ENCODE measurements at regions not wholly inside any gene's neighbourhood (a gene's known extent, or its start where the extent isn't known, plus 50 kb on each side); places are given as distances from the start of the nearest gene placed in this dataset.

- H3K9ac ChIP-seq = no peak overlapping the region
- TF ChIP-seq EZH2phosphoT487 (IDR thresholded peaks at IDR 0.05; ENCODE audit: insufficient read depth, low read depth) = no peak
- no peak for TF ChIP-seq EZH2 (IDR thresholded peaks at IDR 0.05; ENCODE audit: insufficient read depth, poor library complexity, severe bottlenecking)
- H3K4me3 ChIP-seq = no peak overlapping the region
- in situ Hi-C loops (cut with MboI) = no loop called here
- H3K27me3 ChIP-seq (replicated peaks; ENCODE audit: insufficient read depth) = 0 out of 2 replicates have a peak, but pooled peaks cover 7% of the 10 kb centered on the region
- no peaks in the 10 kb centered on the region for H3K36me3 ChIP-seq (ENCODE audit: low read depth)
- H3K27ac ChIP-seq = no peak overlapping the region
- H4K20me1 ChIP-seq (ENCODE audit: insufficient read depth) = no peaks in the 10 kb centered on the region
- no peaks in the 10 kb centered on the region for H3F3A ChIP-seq (ENCODE audit: insufficient read depth)
- H3K4me2 ChIP-seq (ENCODE audit: unreplicated experiment) = no peak overlapping the region
- no peak overlapping the region for H2AFZ ChIP-seq
- WGBS, 2 experiments (ENCODE audit: low coverage in 1 of 2, low lambda C conversion rate in 2 of 2, missing lambda C conversion rate in 2 of 2) = 65 to 68% methylated on average over 5 of the region's 5 CpGs
- H3K79me2 ChIP-seq (ENCODE audit: insufficient read depth) = no peaks in the 10 kb centered on the region
- no peaks in the 10 kb centered on the region for H3K9me3 ChIP-seq (ENCODE audit: low read depth)
- no peaks in the 10 kb centered on the region for H3K9me2 ChIP-seq (ENCODE audit: insufficient read depth)
- no peak for DNase-seq
- H3K4me1 ChIP-seq (ENCODE audit: insufficient read depth) = no peaks in the 10 kb centered on the region
Measured at GRCh38 chr6:160911949-160912348, 79.6 kb upstream of the MAP3K4 start.

GRCh38 chr6:160912411-160912810 is 79.2 kb upstream of the MAP3K4 start:
- WGBS, 2 experiments (ENCODE audit: low coverage in 1 of 2, low lambda C conversion rate in 2 of 2, missing lambda C conversion rate in 2 of 2) = 56 to 76% methylated on average over 6 of the region's 6 CpGs
- TF ChIP-seq EZH2phosphoT487 (IDR thresholded peaks at IDR 0.05; ENCODE audit: insufficient read depth, low read depth) (no peak), EZH2 (IDR thresholded peaks at IDR 0.05; ENCODE audit: insufficient read depth, poor library complexity, severe bottlenecking) (no peak)
- H4K20me1 ChIP-seq (ENCODE audit: insufficient read depth) = no peaks in the 10 kb centered on the region
- no peak overlapping the region for H2AFZ ChIP-seq
- no peaks in the 10 kb centered on the region for H3F3A ChIP-seq (ENCODE audit: insufficient read depth)
- H3K79me2 ChIP-seq (ENCODE audit: insufficient read depth) = no peaks in the 10 kb centered on the region
- H3K9ac ChIP-seq = no peak overlapping the region
- no peak for DNase-seq
- no peak overlapping the region for H3K27ac ChIP-seq
- in situ Hi-C loops (cut with MboI) = no loop called here
- no peaks in the 10 kb centered on the region for H3K36me3 ChIP-seq (ENCODE audit: low read depth)
- H3K9me2 ChIP-seq (ENCODE audit: insufficient read depth) = no peaks in the 10 kb centered on the region
- H3K4me3 ChIP-seq = no peak overlapping the region
- no peaks in the 10 kb centered on the region for H3K4me1 ChIP-seq (ENCODE audit: insufficient read depth)
- no peaks in the 10 kb centered on the region for H3K9me3 ChIP-seq (ENCODE audit: low read depth)
- H3K4me2 ChIP-seq (ENCODE audit: unreplicated experiment) = no peak overlapping the region
- H3K27me3 ChIP-seq (replicated peaks; ENCODE audit: insufficient read depth) = 0 out of 2 replicates have a peak, but pooled peaks cover 7% of the 10 kb centered on the region

GRCh38 chr6:160917572-160917971 is 74.0 kb upstream of the MAP3K4 start:
- no peak overlapping the region for H3K27ac ChIP-seq
- H3K36me3 ChIP-seq (ENCODE audit: low read depth) = no peaks in the 10 kb centered on the region
- H3K4me2 ChIP-seq (ENCODE audit: unreplicated experiment) = no peak overlapping the region
- 82 to 90% methylated on average over 3 of the region's 3 CpGs for WGBS, 2 experiments (ENCODE audit: low coverage in 1 of 2, low lambda C conversion rate in 2 of 2, missing lambda C conversion rate in 2 of 2)
- DNase-seq = peak; percentile 24
- H3K9ac ChIP-seq = no peak overlapping the region
- H3K4me3 ChIP-seq = no peak overlapping the region
- peaks cover 7% of the 10 kb centered on the region for H3F3A ChIP-seq (ENCODE audit: insufficient read depth)
- H4K20me1 ChIP-seq (ENCODE audit: insufficient read depth) = no peaks in the 10 kb centered on the region
- H3K27me3 ChIP-seq (replicated peaks; ENCODE audit: insufficient read depth) = no peaks in the 10 kb centered on the region
- peaks cover 12% of the 10 kb centered on the region for H3K4me1 ChIP-seq (ENCODE audit: insufficient read depth)
- H3K9me2 ChIP-seq (ENCODE audit: insufficient read depth) = no peaks in the 10 kb centered on the region
- 0 out of 2 replicates have a peak overlapping the region, but pooled peaks have one; percentile 11 for H2AFZ ChIP-seq
- in situ Hi-C loops (cut with MboI) = no loop called here
- no peaks in the 10 kb centered on the region for H3K9me3 ChIP-seq (ENCODE audit: low read depth)
- no peak for TF ChIP-seq EZH2 (IDR thresholded peaks at IDR 0.05; ENCODE audit: insufficient read depth, poor library complexity, severe bottlenecking)
- no peak for TF ChIP-seq EZH2phosphoT487 (IDR thresholded peaks at IDR 0.05; ENCODE audit: insufficient read depth, low read depth)
- no peaks in the 10 kb centered on the region for H3K79me2 ChIP-seq (ENCODE audit: insufficient read depth)

DNA sequence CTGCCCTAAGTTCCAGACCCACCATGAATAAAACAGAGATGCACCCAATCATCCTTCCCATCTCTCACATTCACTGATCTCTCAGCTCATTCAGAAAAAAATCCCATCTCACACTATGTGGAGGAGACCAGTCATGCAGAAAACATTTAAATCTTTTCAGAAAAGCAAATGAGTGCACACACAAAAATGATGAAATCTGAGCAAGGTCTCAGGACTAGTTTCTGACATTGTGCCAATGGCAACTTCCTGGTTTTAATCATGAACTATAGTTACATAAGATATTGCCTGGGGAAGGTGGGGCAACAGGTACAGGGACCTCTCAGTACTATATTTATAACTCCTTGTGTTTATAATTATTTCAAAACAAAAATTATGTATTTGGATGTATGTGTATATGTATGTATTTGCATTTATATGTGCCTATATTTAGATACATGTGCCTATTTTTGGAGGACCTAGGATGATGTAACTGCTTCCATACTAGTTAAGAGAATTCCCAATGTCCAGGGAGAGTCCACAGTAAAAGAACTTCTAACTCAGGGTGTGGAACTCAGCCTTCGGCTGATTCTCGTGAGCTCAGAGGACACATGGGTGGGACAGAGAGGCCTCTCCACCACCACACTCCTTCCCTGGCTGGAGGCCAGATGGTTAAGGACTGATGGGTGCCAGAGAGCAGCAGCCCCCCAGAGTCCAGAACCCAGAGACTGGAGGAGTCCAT is 71.7 kb upstream of the MAP3K4 start:
- peak; percentile 93 for DNase-seq
- no peak overlapping the region for H3K4me3 ChIP-seq
- no peaks in the 10 kb centered on the region for H3K79me2 ChIP-seq (ENCODE audit: insufficient read depth)
- in situ Hi-C loops (cut with MboI) = no loop called here
- H3K4me1 ChIP-seq (ENCODE audit: insufficient read depth) = peaks cover 12% of the 10 kb centered on the region
- no peaks in the 10 kb centered on the region for H4K20me1 ChIP-seq (ENCODE audit: insufficient read depth)
- peak overlapping the region; percentile 21 for H3K4me2 ChIP-seq (ENCODE audit: unreplicated experiment)
- peaks cover 7% of the 10 kb centered on the region for H3F3A ChIP-seq (ENCODE audit: insufficient read depth)
- TF ChIP-seq EZH2 (IDR thresholded peaks at IDR 0.05; ENCODE audit: insufficient read depth, poor library complexity, severe bottlenecking) (no peak), EZH2phosphoT487 (IDR thresholded peaks at IDR 0.05; ENCODE audit: insufficient read depth, low read depth) (no peak)
- 96 to 100% methylated on average over 2 of the region's 2 CpGs for WGBS, 2 experiments (ENCODE audit: low coverage in 1 of 2, low lambda C conversion rate in 2 of 2, missing lambda C conversion rate in 2 of 2)
- H3K9ac ChIP-seq = 0 out of 2 replicates have a peak overlapping the region, but pooled peaks have one; percentile 25
- no peaks in the 10 kb centered on the region for H3K36me3 ChIP-seq (ENCODE audit: low read depth)
- peak overlapping the region; percentile 48; the same call in 1 of the 2 replicates for H2AFZ ChIP-seq
- H3K9me2 ChIP-seq (ENCODE audit: insufficient read depth) = no peaks in the 10 kb centered on the region
- no peaks in the 10 kb centered on the region for H3K9me3 ChIP-seq (ENCODE audit: low read depth)
- peak overlapping the region; percentile 52 for H3K27ac ChIP-seq
- H3K27me3 ChIP-seq (replicated peaks; ENCODE audit: insufficient read depth) = no peaks in the 10 kb centered on the region
